K562 (cell line): ENCODE measurements at regions not wholly inside any gene's neighbourhood (a gene's known extent, or its start where the extent isn't known, plus 50 kb on each side); places are given as distances from the start of the nearest gene placed in this dataset.

Experiments used
- ATAC-seq: fragments of 200-7000 bp; cut with Tn5 transposase; 3 replicates; pipeline ENCODE4 v1.9.1; 2020; ENCODE audit warnings: moderate library complexity
- BruUV-seq: library from RNA; stranded (reverse); fragments of 400-500 nt; replicated peaks from 2 replicates; lab custom pipeline; 2021; lab: Mats Ljungman, UMichigan
- CTCF ChIA-PET: fragments of 300-600 bp; formaldehyde crosslinking; extraction: SDS; loops from one replicate; lab custom pipeline; 2021; ENCODE audit warnings: low intra/inter-chr PET ratio; lab: Yijun Ruan, JAX
- POLR2A ChIA-PET: fragments of 300-600, 350-650 bp; sonication (Branson Sonifier 250); formaldehyde crosslinking; extraction: SDS; loops from one replicate; lab custom pipeline; 2021; ENCODE audit warnings: antibody characterized with exemption, inconsistent platforms; lab: Yijun Ruan, JAX
- DNase-seq, 4 experiments: peaks; one replicate each; pipeline versions ENCODE4 v3.0.0 to v3.0.0-alpha.2; 2011 to 2018; ENCODE audit warnings: low spot score in 3 of 4, mixed read lengths in 3 of 4; ENCODE audit errors: extremely low read depth in 1 of 4
- FAIRE-seq: peaks from 2 replicates; lab custom pipeline; 2011; peaks lifted over from hg19 to GRCh38; lab: Jason Lieb, UNC
- H2AFZ ChIP-seq: 2 replicates; pipeline ENCODE4 v1.6.0; 2011; ENCODE audit warnings: low read depth, low read length, control low read depth, inconsistent platforms
- H3K27ac ChIP-seq: fragments of 200-600 bp; 3 replicates; pipeline ENCODE4 v1.8.0; 2011; ENCODE audit warnings: low read depth, mild to moderate bottlenecking, control low read depth, inconsistent platforms, low read length, moderate library complexity, mixed read lengths; ENCODE audit errors: extremely low read depth
- H3K27me3 ChIP-seq, 2 experiments: fragments of 300-600 bp in 1 of 2; 2 replicates in 1 of 2; 3 replicates in 1 of 2; pipeline versions ENCODE4 v1.6.0 to v1.8.0; 2011; ENCODE audit warnings: inconsistent platforms in 2 of 2, low read length in 2 of 2, mild to moderate bottlenecking in 1 of 2, mixed read lengths in 1 of 2, moderate library complexity in 1 of 2; ENCODE audit not compliant: control insufficient read depth in 2 of 2, insufficient read depth in 2 of 2
- H3K36me3 ChIP-seq: fragments of 300-600 bp; 3 replicates; pipeline ENCODE4 v1.8.0; 2011; ENCODE audit warnings: mild to moderate bottlenecking, low read length, inconsistent platforms; ENCODE audit not compliant: control insufficient read depth, insufficient read depth
- H3K4me1 ChIP-seq, 2 experiments: fragments of 200-600 bp in 1 of 2; replicated peaks in 1 of 2; 2 replicates in 1 of 2; 3 replicates in 1 of 2; pipeline versions ENCODE4 v1.5.1 to v1.8.0; 2011; ENCODE audit warnings: inconsistent platforms in 2 of 2, low read length in 2 of 2, mild to moderate bottlenecking in 1 of 2, mixed read lengths in 1 of 2, moderate library complexity in 1 of 2; ENCODE audit not compliant: control insufficient read depth in 2 of 2, insufficient read depth in 2 of 2
- H3K4me2 ChIP-seq: 2 replicates; pipeline ENCODE4 v1.6.1; 2011; ENCODE audit warnings: low read length, control low read depth, inconsistent platforms, mixed read lengths; ENCODE audit not compliant: insufficient read depth
- H3K4me3 ChIP-seq: fragments of 200-600 bp; sonication (generic), shearing (Covaris generic); 2 replicates; pipeline ENCODE4 v1.5.1; 2016; ENCODE audit warnings: control low read depth, inconsistent platforms
- H3K79me2 ChIP-seq: fragments of 200-600 bp; 3 replicates; pipeline ENCODE4 v1.8.0; 2011; ENCODE audit warnings: low read length, inconsistent platforms; ENCODE audit not compliant: control insufficient read depth, insufficient read depth
- H3K9ac ChIP-seq, 2 experiments: 2 replicates each; pipeline versions ENCODE4 v1.6.0 to v1.6.1; 2011; ENCODE audit warnings: low read depth in 2 of 2, low read length in 2 of 2, control low read depth in 1 of 2, inconsistent platforms in 1 of 2, mild to moderate bottlenecking in 1 of 2, mixed read lengths in 1 of 2; ENCODE audit not compliant: insufficient read depth in 1 of 2
- H3K9me1 ChIP-seq: one replicate; pipeline ENCODE4 v1.6.0; 2011; ENCODE audit warnings: inconsistent platforms, mild to moderate bottlenecking, low read length, moderate library complexity; ENCODE audit not compliant: control insufficient read depth, insufficient read depth
- H3K9me3 ChIP-seq: replicated peaks from 2 replicates; pipeline ENCODE4 v1.5.1; 2011; ENCODE audit warnings: low read depth, low read length, inconsistent platforms; ENCODE audit not compliant: control insufficient read depth, insufficient read depth
- H4K20me1 ChIP-seq: replicated peaks from 2 replicates; pipeline ENCODE4 v1.6.1; 2011; ENCODE audit warnings: low read length, inconsistent platforms, mixed read lengths; ENCODE audit not compliant: control insufficient read depth, insufficient read depth
- CBFA2T2 ChIP-seq: fragments of 450-650 bp; conservative IDR thresholded peaks from 2 replicates; pipeline ENCODE4 v1.6.1; 2017; ENCODE audit warnings: mild to moderate bottlenecking
- FOXA1 ChIP-seq: fragments of 450-650 bp; IDR thresholded peaks from 2 replicates; pipeline ENCODE4 v1.6.1; 2016; ENCODE audit warnings: mild to moderate bottlenecking, borderline replicate concordance
- KLF6 ChIP-seq: fragments of 250-450 bp; sonication (Bioruptor Pico); IDR thresholded peaks from 2 replicates; pipeline ENCODE4 v1.4.0; 2020; ENCODE audit warnings: mild to moderate bottlenecking, moderate library complexity, borderline replicate concordance
- SAP30 ChIP-seq: fragments of 200-600 bp; sonication (generic); IDR thresholded peaks from 2 replicates; pipeline ENCODE4 v1.6.1; 2012; ENCODE audit warnings: borderline replicate concordance, low read depth, mild to moderate bottlenecking, moderate library complexity, low read length, control low read depth, inconsistent platforms; ENCODE audit not compliant: insufficient read depth, poor library complexity, severe bottlenecking
- SIRT6 ChIP-seq: IDR thresholded peaks from one replicate; pipeline ENCODE4 v1.6.1; 2012; ENCODE audit warnings: low read depth, mild to moderate bottlenecking, control low read depth, inconsistent platforms, low read length, moderate library complexity
- ZHX1 ChIP-seq: fragments of 150-350 bp; conservative IDR thresholded peaks from 2 replicates; pipeline ENCODE4 v1.6.1; 2014; ENCODE audit warnings: low read length
- ZNF175 ChIP-seq: fragments of 200-800 bp; sonication (Bioruptor generic); IDR thresholded peaks from 2 replicates; pipeline ENCODE4 v1.6.1; 2016; ENCODE audit warnings: low read depth, mild to moderate bottlenecking, missing genetic modification characterization, missing compliant biosample characterization
- ZNF707 ChIP-seq: fragments of 250-450 bp; sonication (Bioruptor Pico); conservative IDR thresholded peaks from 2 replicates; pipeline ENCODE4 v1.8.0; 2022; ENCODE audit warnings: inconsistent platforms, mild to moderate bottlenecking, moderate library complexity
- WGBS: fragments of 100-300 bp; shearing (Covaris generic); methylation state at CpG from one replicate; pipeline ENCODE4 v1.1.6; 2016; ENCODE audit warnings: low coverage, mixed read lengths; ENCODE audit not compliant: insufficient coverage; ENCODE audit errors: missing lambda C conversion rate; 5-methylcytosine and 5-hydroxymethylcytosine counted together
- in situ Hi-C: fragments of 300-500 bp; cut with MboI; formaldehyde crosslinking; loops from 4 replicates; pipeline ENCODE4 v1.15.0; 2018; ENCODE audit warnings: inconsistent platforms, mixed read lengths
- intact Hi-C: fragments of 100-400 bp; cut with micrococcal nuclease; formaldehyde crosslinking; loops from 2 replicates; pipeline ENCODE4 v1.14.2; 2022

- Histone ChIP-seq H3K9ac (no peak overlapping the region), H3K79me2 (no peaks in the 10 kb centered on the region), H4K20me1 (no peaks in the 10 kb centered on the region), H3K36me3 (no peaks in the 10 kb centered on the region), H3K9me3 (no peaks in the 10 kb centered on the region), H3K9me1 (no peaks in the 10 kb centered on the region), H3K4me1 (no peaks in the 10 kb centered on the region; a peak in 1 of 5 replicates), H2AFZ (no peak overlapping the region), H3K27ac (no peak overlapping the region), H3K4me3 (no peak overlapping the region), H3K4me2 (no peak overlapping the region), H3K27me3 (no peaks in the 10 kb centered on the region)
- no peak for TF ChIP-seq SIRT6
- no peak for TF ChIP-seq ZHX1
- TF ChIP-seq ZNF707 = no peak
- TF ChIP-seq SAP30 = no peak
- no peak for TF ChIP-seq FOXA1
- no peak for TF ChIP-seq KLF6 (CRISPR knock-in tag)
- TF ChIP-seq CBFA2T2 = no peak
- no peak for TF ChIP-seq ZNF175 (CRISPR knock-in tag)
- DNase-seq = no peak
- CTCF ChIA-PET = no interaction called here
- intact Hi-C loops = no loop called here
- no peak for FAIRE-seq
- POLR2A ChIA-PET = interaction anchor here (0.5 kb wide), 1 partner anchor 152 kb away, joined by 4 read pairs; no protein-coding TSS in a partner anchor
- 10% methylated on average over 1 of the region's 1 CpG for WGBS
- BruUV-seq = no TSS peak
- ATAC-seq = peak; percentile 64
- in situ Hi-C loops = no loop called here
Measured at GRCh38 chr14:55519473-55520080, 60.4 kb upstream of the KTN1 start.
